NT2/D1 (cell line): ENCODE measurements at regions not wholly inside any gene's neighbourhood (a gene's known extent, or its start where the extent isn't known, plus 50 kb on each side); places are given as distances from the start of the nearest gene placed in this dataset.

Experiments used
- DNase-seq: peaks from one replicate; pipeline ENCODE4 v3.0.0-alpha.2; 2011; ENCODE audit warnings: low read depth, low spot score
- H3K27me3 ChIP-seq: 2 replicates; pipeline ENCODE4 v1.6.0; 2011; ENCODE audit warnings: mild to moderate bottlenecking; ENCODE audit not compliant: insufficient read length, insufficient read depth
- H3K36me3 ChIP-seq: 2 replicates; pipeline ENCODE4 v1.6.1; 2011; ENCODE audit warnings: mild to moderate bottlenecking, low read length, mixed read lengths; ENCODE audit not compliant: insufficient read depth, insufficient read length
- H3K4me1 ChIP-seq: 2 replicates; pipeline ENCODE4 v1.5.1; 2011; ENCODE audit not compliant: insufficient read depth, insufficient read length
- H3K4me3 ChIP-seq: 2 replicates; pipeline ENCODE4 v1.5.1; 2011; ENCODE audit warnings: low read depth; ENCODE audit not compliant: insufficient read length
- H3K9ac ChIP-seq: 2 replicates; pipeline ENCODE4 v1.6.0; 2011; ENCODE audit warnings: low read depth; ENCODE audit not compliant: insufficient read length
- H3K9me3 ChIP-seq: 2 replicates; pipeline ENCODE4 v1.5.1; 2011; ENCODE audit warnings: mild to moderate bottlenecking, low read length; ENCODE audit not compliant: insufficient read depth
- SUZ12 ChIP-seq: IDR thresholded peaks from 2 replicates; pipeline ENCODE4 v1.6.1; 2011; ENCODE audit not compliant: insufficient read length, insufficient read depth; ENCODE audit errors: extremely low read depth
- YY1 ChIP-seq: IDR thresholded peaks from 2 replicates; pipeline ENCODE4 v1.6.1; 2011; ENCODE audit not compliant: insufficient read length, insufficient read depth
- ZNF274 ChIP-seq: IDR thresholded peaks from 2 replicates; pipeline ENCODE4 v1.6.1; 2011; ENCODE audit warnings: mild to moderate bottlenecking, low read depth, low read length

GRCh38 chr17:70564006-70564620 is 394.8 kb downstream of the KCNJ2 start:
- no peak overlapping the region for H3K9ac ChIP-seq
- no peaks in the 10 kb centered on the region for H3K4me1 ChIP-seq
- TF ChIP-seq ZNF274, result no peak
- no peak for TF ChIP-seq YY1
- TF ChIP-seq SUZ12, result no peak
- no peak for DNase-seq
- H3K36me3 ChIP-seq, result no peaks in the 10 kb centered on the region
- H3K27me3 ChIP-seq, result no peaks in the 10 kb centered on the region
- no peaks in the 10 kb centered on the region for H3K9me3 ChIP-seq
- H3K4me3 ChIP-seq, result no peak overlapping the region

GRCh38 chr17:70569128-70569527 is 399.8 kb downstream of the KCNJ2 start:
- Histone ChIP-seq H3K9me3 (no peaks in the 10 kb centered on the region), H3K36me3 (no peaks in the 10 kb centered on the region), H3K9ac (no peak overlapping the region), H3K4me3 (no peak overlapping the region), H3K4me1 (no peaks in the 10 kb centered on the region), H3K27me3 (no peaks in the 10 kb centered on the region)
- TF ChIP-seq SUZ12 (no peak), ZNF274 (no peak), YY1 (no peak)
- no peak for DNase-seq

- no peak overlapping the region for H3K4me3 ChIP-seq
- no peak for DNase-seq
- TF ChIP-seq ZNF274, result no peak
- no peak for TF ChIP-seq YY1
- TF ChIP-seq SUZ12, result no peak
- no peaks in the 10 kb centered on the region for H3K27me3 ChIP-seq
- H3K36me3 ChIP-seq, result no peaks in the 10 kb centered on the region
- no peak overlapping the region for H3K9ac ChIP-seq
- H3K9me3 ChIP-seq, result no peaks in the 10 kb centered on the region
- no peaks in the 10 kb centered on the region for H3K4me1 ChIP-seq
Measured at GRCh38 chr17:70577456-70577855, 408.1 kb downstream of the KCNJ2 start.

GRCh38 chr17:70581459-70581858 is 412.1 kb downstream of the KCNJ2 start:
- H3K4me1 ChIP-seq, result no peaks in the 10 kb centered on the region
- no peaks in the 10 kb centered on the region for H3K36me3 ChIP-seq
- no peak overlapping the region for H3K9ac ChIP-seq
- no peaks in the 10 kb centered on the region; the same call in 1 of the 2 replicates for H3K9me3 ChIP-seq
- TF ChIP-seq ZNF274 (no peak), SUZ12 (no peak), YY1 (no peak)
- DNase-seq, result no peak
- H3K27me3 ChIP-seq, result no peaks in the 10 kb centered on the region
- no peak overlapping the region for H3K4me3 ChIP-seq

GRCh38 chr17:70582777-70583176 is 413.4 kb downstream of the KCNJ2 start:
- Histone ChIP-seq H3K27me3 (no peaks in the 10 kb centered on the region), H3K36me3 (no peaks in the 10 kb centered on the region), H3K9me3 (no peaks in the 10 kb centered on the region; the same call in 1 of the 2 replicates), H3K4me1 (no peaks in the 10 kb centered on the region), H3K4me3 (no peak overlapping the region), H3K9ac (no peak overlapping the region)
- TF ChIP-seq SUZ12, result no peak
- no peak for TF ChIP-seq YY1
- TF ChIP-seq ZNF274, result no peak
- DNase-seq, result no peak

- no peaks in the 10 kb centered on the region; the same call in 1 of the 2 replicates for H3K9me3 ChIP-seq
- H3K27me3 ChIP-seq, result no peaks in the 10 kb centered on the region
- no peaks in the 10 kb centered on the region for H3K36me3 ChIP-seq
- TF ChIP-seq ZNF274, result no peak
- TF ChIP-seq SUZ12, result no peak
- no peak for TF ChIP-seq YY1
- no peak for DNase-seq
- H3K9ac ChIP-seq, result no peak overlapping the region
- no peak overlapping the region for H3K4me3 ChIP-seq
- no peaks in the 10 kb centered on the region for H3K4me1 ChIP-seq
Measured at GRCh38 chr17:70584255-70584654, 414.9 kb downstream of the KCNJ2 start.

- TF ChIP-seq YY1 (no peak), SUZ12 (no peak), ZNF274 (no peak)
- Histone ChIP-seq H3K4me3 (no peak overlapping the region), H3K27me3 (no peaks in the 10 kb centered on the region), H3K4me1 (no peaks in the 10 kb centered on the region), H3K9me3 (no peaks in the 10 kb centered on the region; the same call in 1 of the 2 replicates), H3K36me3 (no peaks in the 10 kb centered on the region), H3K9ac (no peak overlapping the region)
- no peak for DNase-seq
Measured at GRCh38 chr17:70588003-70588402, 418.7 kb downstream of the KCNJ2 start.
